ENCODE measurements at regions not wholly inside any gene's neighbourhood (a gene's known extent, or its start where the extent isn't known, plus 50 kb on each side); places are given as distances from the start of the nearest gene placed in this dataset.

GRCh38 chr1:244980605-244981004 lies 116.3 kb upstream of the HNRNPU start:
- Histone ChIP-seq H3K9me3 (no peaks in the 10 kb centered on the region), H3K27me3 (no peaks in the 10 kb centered on the region), H3K4me1 (no peaks in the 10 kb centered on the region), H3K36me3 (no peaks in the 10 kb centered on the region), H3K27ac (no peak overlapping the region), H3K4me3 (no peak overlapping the region)
- intact Hi-C loops (cut with DNase I): no loop called here
- TF ChIP-seq CTCF (IDR thresholded peaks at IDR 0.05): no peak
- ATAC-seq (no peak), DNase-seq (no peak)

- Histone ChIP-seq H3K4me3 (no peak overlapping the region), H3K9me3 (no peaks in the 10 kb centered on the region), H3K4me1 (peaks cover 6% of the 10 kb centered on the region), H3K27ac (no peak overlapping the region), H3K36me3 (no peaks in the 10 kb centered on the region), H3K27me3 (no peaks in the 10 kb centered on the region)
- TF ChIP-seq CTCF (IDR thresholded peaks at IDR 0.05): no peak
- intact Hi-C loops (cut with DNase I): no loop called here
- no peak for DNase-seq
- no peak for ATAC-seq
These were observed 110.2 kb upstream of the HNRNPU start for GRCh38 chr1:244974550-244974949.

GRCh38 chr1:244974106-244974505 lies 109.8 kb upstream of the HNRNPU start:
- Histone ChIP-seq H3K27ac (no peak overlapping the region), H3K36me3 (no peaks in the 10 kb centered on the region), H3K9me3 (no peaks in the 10 kb centered on the region), H3K4me1 (peaks cover 7% of the 10 kb centered on the region), H3K27me3 (no peaks in the 10 kb centered on the region), H3K4me3 (no peak overlapping the region)
- intact Hi-C loops (cut with DNase I): no loop called here
- no peak for ATAC-seq
- DNase-seq: no peak
- TF ChIP-seq CTCF (IDR thresholded peaks at IDR 0.05): no peak

- H3K4me3 ChIP-seq: peak overlapping the region; percentile 71
- H3K27ac ChIP-seq: peak overlapping the region; percentile 99
- peaks cover 16% of the 10 kb centered on the region for H3K4me1 ChIP-seq
- no peaks in the 10 kb centered on the region for H3K9me3 ChIP-seq
- intact Hi-C loops (cut with DNase I): no loop called here
- TF ChIP-seq CTCF (IDR thresholded peaks at IDR 0.05): no peak
- H3K27me3 ChIP-seq: no peaks in the 10 kb centered on the region
- H3K36me3 ChIP-seq: no peaks in the 10 kb centered on the region
- DNase-seq (no peak), ATAC-seq (no peak)
These were observed 107.3 kb upstream of the HNRNPU start for GRCh38 chr1:244971552-244972216.

GRCh38 chr1:244970744-244971551 lies 106.6 kb upstream of the HNRNPU start:
- no peaks in the 10 kb centered on the region for H3K36me3 ChIP-seq
- TF ChIP-seq CTCF (IDR thresholded peaks at IDR 0.05): peak; percentile 60
- ATAC-seq (peak; percentile 93), DNase-seq (peak; percentile 97)
- no peaks in the 10 kb centered on the region for H3K27me3 ChIP-seq
- peak overlapping the region; percentile 99 for H3K27ac ChIP-seq
- H3K9me3 ChIP-seq: no peaks in the 10 kb centered on the region
- H3K4me1 ChIP-seq: peaks cover 16% of the 10 kb centered on the region
- H3K4me3 ChIP-seq: peak overlapping the region; percentile 71
- intact Hi-C loops (cut with DNase I): no loop called here
